ENCODE measurements at regions not wholly inside any gene's neighbourhood (a gene's known extent, or its start where the extent isn't known, plus 50 kb on each side); places are given as distances from the start of the nearest gene placed in this dataset.

DNA sequence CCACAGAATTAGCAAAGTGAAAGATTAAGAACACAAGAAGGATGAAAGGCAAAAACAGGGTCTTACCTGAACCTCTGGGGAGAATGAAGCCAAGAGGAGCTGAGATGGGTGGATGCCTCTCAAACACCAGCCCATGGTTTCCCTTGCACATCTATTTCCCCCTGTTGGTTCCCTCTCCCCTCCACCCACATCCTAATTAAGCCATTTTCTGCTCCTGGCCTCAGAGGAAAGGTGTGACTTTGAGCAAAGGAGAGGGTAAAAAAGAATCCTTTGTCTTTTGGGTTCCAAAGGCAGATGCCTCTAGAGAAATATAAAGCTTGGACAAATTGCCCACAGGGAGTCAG lies 214.9 kb downstream of the RAP2A start:
- ChIA-PET CTCF (no interaction called here), POLR2A (ENCODE audit: low non-redundant PET) (no interaction called here)
- H3K27ac ChIP-seq: no peak overlapping the region
- TF ChIP-seq, protein P1, sequence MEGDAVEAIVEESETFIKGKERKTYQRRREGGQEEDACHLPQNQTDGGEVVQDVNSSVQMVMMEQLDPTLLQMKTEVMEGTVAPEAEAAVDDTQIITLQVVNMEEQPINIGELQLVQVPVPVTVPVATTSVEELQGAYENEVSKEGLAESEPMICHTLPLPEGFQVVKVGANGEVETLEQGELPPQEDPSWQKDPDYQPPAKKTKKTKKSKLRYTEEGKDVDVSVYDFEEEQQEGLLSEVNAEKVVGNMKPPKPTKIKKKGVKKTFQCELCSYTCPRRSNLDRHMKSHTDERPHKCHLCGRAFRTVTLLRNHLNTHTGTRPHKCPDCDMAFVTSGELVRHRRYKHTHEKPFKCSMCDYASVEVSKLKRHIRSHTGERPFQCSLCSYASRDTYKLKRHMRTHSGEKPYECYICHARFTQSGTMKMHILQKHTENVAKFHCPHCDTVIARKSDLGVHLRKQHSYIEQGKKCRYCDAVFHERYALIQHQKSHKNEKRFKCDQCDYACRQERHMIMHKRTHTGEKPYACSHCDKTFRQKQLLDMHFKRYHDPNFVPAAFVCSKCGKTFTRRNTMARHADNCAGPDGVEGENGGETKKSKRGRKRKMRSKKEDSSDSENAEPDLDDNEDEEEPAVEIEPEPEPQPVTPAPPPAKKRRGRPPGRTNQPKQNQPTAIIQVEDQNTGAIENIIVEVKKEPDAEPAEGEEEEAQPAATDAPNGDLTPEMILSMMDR (conservative IDR thresholded peaks at IDR 0.05; ENCODE audit: low read depth): no peak
- DNase-seq (ENCODE audit: low spot score): no peak

DNA sequence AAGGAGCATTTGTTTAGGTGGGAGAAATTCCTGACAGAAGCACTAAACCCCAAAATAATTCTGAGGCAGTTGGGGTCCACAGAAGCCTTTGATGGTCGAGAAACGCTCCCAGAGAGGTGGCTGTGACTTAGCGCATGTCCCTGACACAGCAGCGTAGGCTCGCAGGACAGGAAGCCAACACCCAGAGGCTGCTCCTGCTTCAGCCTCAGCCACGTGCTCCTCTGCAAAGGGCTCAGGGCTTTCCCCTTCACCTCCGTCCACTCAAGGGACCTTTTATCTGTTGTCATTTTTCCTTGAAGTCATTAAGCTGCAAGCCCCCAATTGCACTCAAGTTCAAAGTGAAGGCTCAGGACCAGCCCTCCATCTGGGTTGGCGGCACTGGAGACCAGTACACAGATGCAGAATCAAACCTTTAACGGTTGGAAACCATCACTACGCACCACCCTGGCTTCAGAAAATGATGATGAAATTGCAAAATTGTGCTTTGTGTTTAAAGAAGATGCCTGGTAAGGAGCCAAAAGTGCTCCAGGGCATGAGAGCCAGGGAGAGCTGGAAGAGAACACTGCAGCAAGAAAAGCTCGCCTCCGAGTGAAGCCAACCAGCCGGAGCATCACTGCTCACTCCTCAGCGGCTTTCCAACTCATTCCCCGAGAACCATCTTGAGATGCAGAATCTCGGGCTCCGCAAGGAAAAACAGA lies 219.6 kb downstream of the RAP2A start:
- ChIA-PET POLR2A (ENCODE audit: low non-redundant PET) (no interaction called here), CTCF (no interaction called here)
- H3K27ac ChIP-seq: no peak overlapping the region
- TF ChIP-seq, protein P1 (conservative IDR thresholded peaks at IDR 0.05; ENCODE audit: low read depth): no peak
- DNase-seq (ENCODE audit: low spot score): no peak

- TF ChIP-seq, protein P1 (conservative IDR thresholded peaks at IDR 0.05; ENCODE audit: low read depth): no peak
- DNase-seq (ENCODE audit: low spot score): no peak
- H3K27ac ChIP-seq: no peak overlapping the region
- CTCF ChIA-PET: no interaction called here
- POLR2A ChIA-PET (ENCODE audit: low non-redundant PET): no interaction called here
Measured at GRCh38 chr13:97654236-97654635, 220.3 kb downstream of the RAP2A start.

DNA sequence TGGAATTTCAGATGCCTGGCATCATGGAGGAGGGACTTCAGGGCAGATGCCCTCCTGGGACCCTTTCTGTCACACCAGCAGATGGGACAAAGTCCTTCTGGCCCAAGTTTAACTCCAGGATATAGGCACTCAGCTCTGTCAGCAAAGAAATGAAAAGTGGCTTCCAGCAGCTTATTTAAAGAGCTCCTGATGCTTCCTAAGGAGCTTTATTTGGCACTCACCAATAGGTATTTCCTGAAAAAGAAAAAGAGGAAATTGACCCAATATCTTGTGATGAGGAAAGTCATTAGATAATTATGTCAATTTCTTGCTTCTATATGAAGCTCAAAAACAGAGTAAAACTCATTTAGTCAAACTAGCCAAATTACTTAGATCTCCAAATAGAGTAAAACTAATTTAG lies 224.6 kb downstream of the RAP2A start:
- TF ChIP-seq, protein P1 (conservative IDR thresholded peaks at IDR 0.05; ENCODE audit: low read depth): no peak
- no peak for DNase-seq (ENCODE audit: low spot score)
- ChIA-PET CTCF (interaction anchor here (0.6 kb wide), 1 partner anchor 635 kb away, joined by 3 read pairs; no protein-coding TSS in a partner anchor), POLR2A (ENCODE audit: low non-redundant PET) (no interaction called here)
- no peak overlapping the region for H3K27ac ChIP-seq

DNA sequence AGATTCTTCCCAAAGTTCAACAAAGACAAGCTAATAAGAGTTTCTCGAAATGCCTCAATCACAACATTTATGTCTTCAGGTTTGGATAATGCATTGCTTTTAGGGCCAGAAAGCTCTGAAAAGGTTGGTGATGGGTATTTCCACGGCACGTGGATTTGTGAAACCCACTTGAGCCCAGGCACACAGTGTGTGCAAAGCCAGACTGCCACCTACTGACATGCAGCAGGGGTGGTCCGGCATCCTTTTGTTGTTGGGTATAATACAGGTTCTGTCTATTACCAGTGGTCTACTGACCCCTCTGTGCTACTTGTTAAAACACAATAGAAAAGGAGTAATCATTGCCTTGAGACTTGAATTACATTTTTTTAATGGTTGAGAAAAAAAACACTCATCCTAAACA lies 225.6 kb downstream of the RAP2A start:
- ChIA-PET POLR2A (ENCODE audit: low non-redundant PET) (no interaction called here), CTCF (interaction anchor here (0.6 kb wide), 1 partner anchor 157 kb away, joined by 4 read pairs; no protein-coding TSS in a partner anchor)
- no peak for DNase-seq (ENCODE audit: low spot score)
- no peak overlapping the region for H3K27ac ChIP-seq
- TF ChIP-seq, protein P1 (conservative IDR thresholded peaks at IDR 0.05; ENCODE audit: low read depth): no peak

DNA sequence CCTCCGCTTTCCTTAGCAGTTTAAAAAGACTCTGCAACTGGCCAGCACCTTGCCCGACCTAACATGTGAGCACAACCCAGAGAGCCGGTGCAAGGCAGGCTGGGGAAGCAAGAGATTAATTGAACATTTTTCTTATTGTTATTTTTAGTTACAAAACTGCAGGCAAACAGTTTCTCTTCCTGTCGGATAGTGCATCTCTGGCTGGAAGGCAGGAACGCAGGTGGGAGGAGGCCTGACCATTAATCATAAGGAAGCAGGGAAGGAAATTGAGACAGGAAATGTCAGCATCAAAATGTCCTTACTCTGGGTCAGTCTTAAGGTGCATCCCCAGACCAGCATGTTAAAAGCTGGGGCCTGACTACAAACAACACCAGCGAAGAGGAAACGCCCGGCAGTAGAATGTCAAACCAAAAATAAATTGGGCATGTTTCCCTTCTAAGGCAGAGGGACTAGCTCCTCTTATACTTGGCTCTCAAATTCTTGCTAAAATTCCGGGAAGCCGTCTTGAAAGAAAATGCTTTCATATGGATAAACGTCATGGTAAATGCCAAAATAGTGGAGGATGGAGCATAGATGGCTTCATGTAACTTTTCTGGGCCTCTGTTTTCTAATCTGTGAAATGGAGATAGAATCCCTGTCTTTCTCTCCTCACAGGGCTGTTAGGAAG lies 226.8 kb downstream of the RAP2A start:
- CTCF ChIA-PET: no interaction called here
- TF ChIP-seq, protein P1 (conservative IDR thresholded peaks at IDR 0.05; ENCODE audit: low read depth): no peak
- no peak for DNase-seq (ENCODE audit: low spot score)
- POLR2A ChIA-PET (ENCODE audit: low non-redundant PET): no interaction called here
- no peak overlapping the region for H3K27ac ChIP-seq

Data from RWPE1 (cell line).